ENCODE measurements at regions not wholly inside any gene's neighbourhood (a gene's known extent, or its start where the extent isn't known, plus 50 kb on each side); places are given as distances from the start of the nearest gene placed in this dataset.

- Histone ChIP-seq H4K20me1 (ENCODE audit: insufficient read depth) (no peaks in the 10 kb centered on the region), H3F3A (ENCODE audit: insufficient read depth, low read depth) (no peaks in the 10 kb centered on the region), H3K79me2 (ENCODE audit: low read depth) (no peaks in the 10 kb centered on the region), H3K4me1 (replicated peaks; ENCODE audit: insufficient read depth) (no peaks in the 10 kb centered on the region), H3K9me2 (ENCODE audit: insufficient read depth) (no peaks in the 10 kb centered on the region), H3K9me3 (ENCODE audit: insufficient read depth, low read depth) (no peaks in the 10 kb centered on the region), H3K27ac (no peak overlapping the region), H2AFZ (no peak overlapping the region), H3K27me3 (ENCODE audit: insufficient read depth, low read depth) (no peaks in the 10 kb centered on the region), H3K36me3 (ENCODE audit: low read depth) (no peaks in the 10 kb centered on the region), H3K4me3 (no peak overlapping the region), H3K4me2 (no peak overlapping the region)
- ChIA-PET CTCF (no interaction called here), POLR2A (ENCODE audit: unreplicated experiment) (interaction anchor here (0.6 kb wide), 1 partner anchor 17 kb away, joined by 4 read pairs; no protein-coding TSS in a partner anchor)
- intact Hi-C loops (cut with micrococcal nuclease; ENCODE audit: unreplicated experiment), result no loop called here
- no peak for DNase-seq
- no TSS peak for BruUV-seq (replicated peaks)
- TF ChIP-seq EZH2 (IDR thresholded peaks at IDR 0.05; ENCODE audit: low read depth) (no peak), CTCF (conservative IDR thresholded peaks at IDR 0.05) (no peak)
Observed at GRCh38 chr1:170872663-170873062, 62.7 kb upstream of the MROH9 start.

- H3F3A ChIP-seq (ENCODE audit: insufficient read depth, low read depth), result no peaks in the 10 kb centered on the region
- TF ChIP-seq CTCF (conservative IDR thresholded peaks at IDR 0.05) (no peak), EZH2 (IDR thresholded peaks at IDR 0.05; ENCODE audit: low read depth) (no peak)
- no peak overlapping the region for H2AFZ ChIP-seq
- ChIA-PET CTCF (no interaction called here), POLR2A (ENCODE audit: unreplicated experiment) (no interaction called here)
- H3K9me2 ChIP-seq (ENCODE audit: insufficient read depth), result no peaks in the 10 kb centered on the region
- no peaks in the 10 kb centered on the region for H4K20me1 ChIP-seq (ENCODE audit: insufficient read depth)
- intact Hi-C loops (cut with micrococcal nuclease; ENCODE audit: unreplicated experiment), result no loop called here
- H3K4me3 ChIP-seq, result no peak overlapping the region
- no peaks in the 10 kb centered on the region for H3K27me3 ChIP-seq (ENCODE audit: insufficient read depth, low read depth)
- no peaks in the 10 kb centered on the region for H3K79me2 ChIP-seq (ENCODE audit: low read depth)
- H3K9me3 ChIP-seq (ENCODE audit: insufficient read depth, low read depth), result no peaks in the 10 kb centered on the region
- BruUV-seq (replicated peaks), result no TSS peak
- DNase-seq, result no peak
- H3K27ac ChIP-seq, result no peak overlapping the region
- H3K4me1 ChIP-seq (replicated peaks; ENCODE audit: insufficient read depth), result no peaks in the 10 kb centered on the region
- H3K4me2 ChIP-seq, result no peak overlapping the region
- no peaks in the 10 kb centered on the region for H3K36me3 ChIP-seq (ENCODE audit: low read depth)
Observed at GRCh38 chr1:170874671-170875070, 60.7 kb upstream of the MROH9 start.

GRCh38 chr1:170881268-170882265 lies 53.8 kb upstream of the MROH9 start:
- no peaks in the 10 kb centered on the region for H3K9me2 ChIP-seq (ENCODE audit: insufficient read depth)
- no peaks in the 10 kb centered on the region for H4K20me1 ChIP-seq (ENCODE audit: insufficient read depth)
- intact Hi-C loops (cut with micrococcal nuclease; ENCODE audit: unreplicated experiment), result no loop called here
- H3K27me3 ChIP-seq (ENCODE audit: insufficient read depth, low read depth), result no peaks in the 10 kb centered on the region
- no peaks in the 10 kb centered on the region for H3K79me2 ChIP-seq (ENCODE audit: low read depth)
- no peaks in the 10 kb centered on the region for H3K36me3 ChIP-seq (ENCODE audit: low read depth)
- no peaks in the 10 kb centered on the region for H3K9me3 ChIP-seq (ENCODE audit: insufficient read depth, low read depth)
- BruUV-seq (replicated peaks), result no TSS peak
- no peak for DNase-seq
- no peak overlapping the region for H3K27ac ChIP-seq
- H3K4me3 ChIP-seq, result no peak overlapping the region
- CTCF ChIA-PET, result no interaction called here
- H3K4me2 ChIP-seq, result no peak overlapping the region; the same call in 1 of the 2 replicates
- TF ChIP-seq CTCF (conservative IDR thresholded peaks at IDR 0.05) (peak; percentile 63), EZH2 (IDR thresholded peaks at IDR 0.05; ENCODE audit: low read depth) (no peak)
- H2AFZ ChIP-seq, result no peak overlapping the region
- H3K4me1 ChIP-seq (replicated peaks; ENCODE audit: insufficient read depth), result no peaks in the 10 kb centered on the region
- H3F3A ChIP-seq (ENCODE audit: insufficient read depth, low read depth), result no peaks in the 10 kb centered on the region
- POLR2A ChIA-PET (ENCODE audit: unreplicated experiment), result no interaction called here
